GM23338 (cell line): ENCODE measurements at regions not wholly inside any gene's neighbourhood (a gene's known extent, or its start where the extent isn't known, plus 50 kb on each side); places are given as distances from the start of the nearest gene placed in this dataset.
"Not testable (repeated sequence)": the region's sequence is repeated elsewhere in the genome, so short reads cannot be mapped to it uniquely, and the experiment has no call there.

ENCODE experiments used
- CREB1 ChIP-seq: fragments of 250-450 bp; sonication (Bioruptor Pico); IDR thresholded peaks from 2 replicates; pipeline ENCODE4 v1.5.0; 2020; ENCODE audit warnings: low read depth, mild to moderate bottlenecking, moderate library complexity
- CTCF ChIP-seq, 2 experiments: fragments of 200-600 bp in 1 of 2; sonication (generic) in 1 of 2; conservative IDR thresholded peaks; 2 replicates each; pipeline versions ENCODE4 v1.5.1 to v1.6.1; 2016 to 2017; ENCODE audit warnings: antibody characterized with exemption in 2 of 2, low read depth in 2 of 2, mild to moderate bottlenecking in 2 of 2, moderate library complexity in 1 of 2
- ETS1 ChIP-seq: IDR thresholded peaks from 2 replicates; pipeline ENCODE4 v1.6.1; 2016; ENCODE audit warnings: antibody characterized with exemption
- EZH2 ChIP-seq: fragments of 200-600 bp; sonication (generic); IDR thresholded peaks from one replicate; pipeline ENCODE4 v1.8.0; 2017; ENCODE audit warnings: antibody characterized with exemption, mild to moderate bottlenecking, low read depth; ENCODE audit not compliant: unreplicated experiment
- EZH2phosphoT487 ChIP-seq: fragments of 200-600 bp; sonication (generic); IDR thresholded peaks from one replicate; pipeline ENCODE4 v1.8.1; 2018; ENCODE audit warnings: antibody characterized with exemption; ENCODE audit not compliant: unreplicated experiment
- JUNB ChIP-seq: IDR thresholded peaks from one replicate; pipeline ENCODE4 v1.6.1; 2016; ENCODE audit warnings: antibody characterized with exemption; ENCODE audit not compliant: unreplicated experiment
- POLR2AphosphoS5 ChIP-seq: IDR thresholded peaks from 2 replicates; pipeline ENCODE4 v1.6.1; 2016; ENCODE audit warnings: antibody characterized with exemption, low read depth
- REST ChIP-seq: IDR thresholded peaks from one replicate; pipeline ENCODE4 v1.6.1; 2018; ENCODE audit warnings: antibody characterized with exemption; ENCODE audit not compliant: unreplicated experiment
- ZNF331 ChIP-seq: fragments of 250-450 bp; sonication (Bioruptor Pico); IDR thresholded peaks from 2 replicates; pipeline ENCODE4 v1.5.0; 2020; ENCODE audit warnings: low read depth, mild to moderate bottlenecking, moderate library complexity

- not testable (repeated sequence) for TF ChIP-seq CTCF (conservative IDR thresholded peaks at IDR 0.05; ENCODE audit: low read depth in 2 of 2); EZH2; POLR2AphosphoS5; CREB1 (CRISPR knock-in tag); REST; JUNB; EZH2phosphoT487; ZNF331; ETS1
Observed at GRCh38 chr4:69344786-69345185, 64.5 kb downstream of the UGT2B28 start.
